ENCODE measurements at regions not wholly inside any gene's neighbourhood (a gene's known extent, or its start where the extent isn't known, plus 50 kb on each side); places are given as distances from the start of the nearest gene placed in this dataset.

- DNase-seq: no peak
These were observed 249.3 kb downstream of the HAUS1 start for GRCh38 chr18:46353460-46353859.

DNA sequence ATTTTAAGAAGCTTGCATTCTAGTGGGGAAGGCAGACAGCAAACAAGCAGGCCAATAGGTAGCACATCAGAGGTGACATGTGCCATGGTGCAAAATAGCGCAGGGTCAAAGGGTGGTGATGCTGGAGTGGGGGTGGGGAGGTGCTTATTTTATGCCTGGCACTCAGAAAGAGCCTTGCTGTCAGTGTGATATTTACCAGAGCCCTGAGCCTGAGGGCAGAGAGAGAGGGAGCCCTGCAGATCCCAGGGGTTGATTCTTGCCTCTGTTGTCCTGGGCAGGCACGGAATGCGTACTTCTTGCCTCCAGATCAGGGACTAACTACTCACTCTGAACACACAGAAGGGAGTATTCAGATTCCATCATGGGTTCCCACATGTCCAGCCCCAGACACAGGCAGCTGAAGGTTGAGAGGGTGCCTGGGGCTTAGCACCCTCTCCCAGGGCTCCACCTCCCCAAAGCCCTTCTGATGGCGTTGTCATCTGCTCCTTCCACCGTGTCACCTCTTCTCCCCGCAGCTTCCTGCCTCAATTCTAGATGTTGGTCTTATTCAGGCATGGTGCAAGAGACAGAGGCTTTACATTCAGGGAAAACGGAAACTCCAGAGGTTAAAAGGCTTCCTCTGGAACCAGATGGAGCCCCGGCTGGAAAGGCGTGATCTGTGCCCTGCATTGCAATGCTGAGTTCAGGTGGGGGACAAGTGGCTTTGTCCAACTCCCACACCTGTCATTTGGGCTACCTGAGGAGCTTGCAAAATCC is 252.3 kb downstream of the HAUS1 start:
- no peak for DNase-seq

GRCh38 chr18:46360102-46360699 is 256.0 kb downstream of the HAUS1 start:
- no peak for DNase-seq

DNA sequence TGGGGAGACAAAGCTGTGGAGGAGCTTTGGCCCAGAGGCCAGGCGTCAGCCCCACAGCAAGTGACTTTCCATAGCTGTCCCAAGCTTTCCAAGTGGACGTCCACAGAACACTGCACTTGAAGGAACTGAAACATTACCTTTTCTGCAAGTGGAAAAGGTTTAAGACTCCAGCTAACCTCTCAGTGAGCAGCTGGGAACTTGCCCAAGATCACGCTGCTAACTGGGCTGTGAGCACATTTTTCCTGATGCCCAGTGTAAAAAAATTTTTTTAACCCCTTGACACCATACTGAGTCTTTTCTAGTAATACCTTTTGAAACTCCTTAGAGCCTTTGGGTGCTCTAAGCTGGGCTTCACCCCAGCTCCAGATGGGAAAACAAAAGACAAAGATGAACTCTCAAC is 256.7 kb downstream of the HAUS1 start:
- DNase-seq: no peak

- no peak for DNase-seq
These were observed 258.3 kb downstream of the HAUS1 start for GRCh38 chr18:46362533-46362932.

DNA sequence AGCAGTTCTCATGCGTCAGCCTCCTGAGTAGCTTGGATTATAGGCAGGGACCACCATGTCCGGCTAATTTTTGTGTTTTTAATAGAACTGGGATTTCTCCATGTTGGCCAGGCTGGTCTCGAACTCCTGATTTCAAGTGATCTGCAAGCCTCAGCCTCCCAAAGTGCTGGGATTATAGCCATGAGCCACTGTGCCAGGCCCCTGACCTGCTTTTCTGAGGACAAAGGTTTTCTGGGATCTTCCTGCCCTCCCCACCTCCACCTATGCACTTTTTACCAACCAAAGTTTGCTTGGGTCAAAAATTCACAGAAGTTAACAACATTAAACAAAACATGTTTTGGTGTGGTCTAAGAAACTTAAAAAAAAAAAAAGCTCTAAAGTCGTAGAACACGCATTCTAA is 259.9 kb downstream of the HAUS1 start:
- DNase-seq: no peak

DNA sequence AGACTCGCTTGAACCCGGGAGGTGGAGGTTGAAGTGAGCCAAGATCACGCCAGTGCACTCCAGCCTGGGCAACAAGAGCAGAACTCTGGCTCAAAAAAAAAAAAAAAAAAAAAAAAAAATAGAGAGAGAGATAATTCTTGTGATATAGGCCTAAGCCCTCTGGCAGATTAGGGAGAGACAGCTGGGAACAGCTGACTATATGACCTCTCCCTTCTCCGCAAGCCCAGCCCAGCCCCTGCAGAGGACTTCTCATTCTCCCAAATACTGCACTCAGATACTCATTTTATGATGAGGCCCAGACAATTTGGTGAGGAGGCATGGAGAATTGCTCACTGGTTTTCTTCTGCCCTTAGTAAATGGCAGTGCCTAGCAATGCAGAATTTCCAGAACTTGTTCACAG is 262.0 kb downstream of the HAUS1 start:
- no peak for DNase-seq

DNA sequence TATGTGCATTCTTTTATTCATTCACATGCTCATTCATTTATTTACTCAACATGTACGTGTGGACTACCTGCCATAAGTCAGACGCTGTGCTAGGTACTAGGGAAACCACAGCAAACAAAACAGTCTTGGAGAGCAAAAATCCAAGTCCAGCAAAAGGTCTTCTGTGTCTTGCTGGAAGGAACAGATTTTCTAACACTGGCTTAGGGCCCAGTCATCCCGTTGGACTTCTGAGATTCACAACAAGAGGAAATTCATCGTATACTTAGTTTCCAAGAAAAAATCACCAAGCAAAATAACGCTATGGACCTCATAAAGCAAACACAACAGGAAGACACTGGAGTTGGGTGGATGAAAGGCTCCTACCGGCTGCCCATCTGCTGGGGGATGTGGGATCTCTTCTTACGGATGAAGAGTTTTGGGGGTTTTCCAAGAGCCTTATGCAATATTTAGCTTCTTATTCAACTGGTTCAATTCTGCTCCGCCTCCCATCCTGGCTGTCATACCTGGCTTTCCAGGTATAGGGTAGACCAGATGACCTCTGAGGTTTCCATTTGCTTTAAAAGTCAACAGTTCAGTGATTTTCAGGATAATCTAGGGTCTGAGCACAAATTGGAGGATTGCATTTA is 262.7 kb downstream of the HAUS1 start:
- DNase-seq: no peak

DNA sequence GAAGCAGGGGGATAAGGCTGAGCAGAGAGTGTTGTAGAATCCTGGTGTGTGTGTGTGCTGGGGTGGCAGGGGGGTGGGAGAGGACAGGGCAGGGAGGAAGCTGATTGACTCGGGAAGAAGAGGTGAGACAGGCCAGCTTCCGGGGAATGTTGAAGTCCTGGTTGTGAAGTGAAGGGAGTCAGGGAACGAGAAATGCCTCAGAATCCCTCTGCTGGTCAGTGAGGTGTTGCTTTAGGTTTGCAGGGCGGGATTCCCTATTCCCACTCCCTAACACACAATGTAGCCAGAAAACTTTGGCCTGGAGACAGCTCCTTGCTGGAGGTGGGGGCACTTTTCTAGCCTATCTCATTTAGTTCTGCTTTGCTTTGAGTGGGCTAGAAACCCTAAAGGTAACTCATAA is 265.1 kb downstream of the HAUS1 start:
- DNase-seq: no peak

GRCh38 chr18:46370898-46371297 is 266.7 kb downstream of the HAUS1 start:
- DNase-seq: no peak

GRCh38 chr18:46372670-46373069 is 268.5 kb downstream of the HAUS1 start:
- no peak for DNase-seq

- no peak for DNase-seq
These were observed 268.9 kb downstream of the HAUS1 start for GRCh38 chr18:46373131-46373530.

DNA sequence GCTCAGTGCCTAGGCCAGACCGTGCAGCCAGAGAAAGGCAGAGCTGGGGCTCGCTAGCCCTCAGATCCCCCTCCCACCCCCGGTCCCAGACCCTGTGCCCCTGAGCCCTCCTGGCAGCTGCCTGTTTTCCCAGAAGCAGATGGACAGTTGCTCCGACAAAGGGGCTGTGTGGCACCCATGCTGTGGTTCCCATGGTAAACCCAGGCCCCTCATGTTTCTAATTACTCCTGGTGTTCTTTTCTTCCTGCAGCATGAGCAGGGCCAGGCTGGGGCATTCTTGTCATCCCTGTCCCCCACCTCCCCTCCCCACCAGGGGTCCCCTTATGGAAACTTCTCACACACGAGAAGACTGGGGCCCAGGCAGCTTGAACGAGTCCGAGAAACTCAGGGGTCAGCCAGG is 269.6 kb downstream of the HAUS1 start:
- DNase-seq: no peak

DNA sequence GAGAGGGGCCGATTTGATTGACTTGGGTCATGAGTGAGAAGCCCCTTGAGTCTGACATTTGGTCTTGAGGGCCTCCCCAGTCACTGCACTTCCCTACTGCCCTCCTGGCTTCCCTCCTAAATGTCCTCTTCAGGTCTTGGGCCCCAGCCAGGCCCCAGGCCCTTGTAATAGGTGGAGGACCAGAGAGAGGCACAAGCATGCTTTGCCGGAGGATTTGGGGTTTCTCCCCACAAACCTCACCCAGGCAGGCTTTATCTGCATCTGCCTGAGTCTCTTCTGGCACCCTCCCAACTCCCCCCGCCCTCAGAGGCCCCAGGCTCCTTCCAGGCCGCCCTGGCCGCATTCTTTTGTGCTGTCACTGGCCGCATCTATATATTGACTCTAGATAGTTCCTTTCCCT is 270.7 kb downstream of the HAUS1 start:
- DNase-seq: no peak

DNA sequence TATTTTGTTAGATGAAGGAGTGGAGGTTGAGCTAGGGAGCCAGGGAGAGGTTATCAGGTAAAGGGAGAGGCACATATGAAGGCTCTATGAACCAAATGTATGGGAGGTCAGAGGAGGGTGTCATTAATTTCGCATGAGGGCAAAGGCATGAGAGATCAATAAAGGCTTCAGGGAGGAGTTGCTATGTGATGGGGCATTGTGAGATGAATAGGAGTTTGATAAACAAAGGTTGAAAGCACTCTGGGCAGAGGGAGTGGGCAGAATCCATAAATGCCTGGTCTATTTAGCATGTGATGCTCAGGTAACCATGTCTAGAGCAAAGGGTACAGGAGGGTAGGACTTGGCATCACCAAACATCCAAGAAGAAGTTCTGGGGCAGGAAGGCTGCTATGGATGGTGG is 273.4 kb downstream of the HAUS1 start:
- DNase-seq: no peak

GRCh38 chr18:46378126-46378863 is 274.1 kb downstream of the HAUS1 start:
- DNase-seq: no peak

- DNase-seq: no peak
These were observed 274.7 kb downstream of the HAUS1 start for GRCh38 chr18:46378864-46379207.

- DNase-seq: no peak
These were observed 275.3 kb downstream of the HAUS1 start for GRCh38 chr18:46379323-46379950.

- DNase-seq: no peak
These were observed 271.9 kb downstream of the LOXHD1 start for GRCh38 chr18:46385124-46385523.

GRCh38 chr18:46386788-46387187 is 270.2 kb downstream of the LOXHD1 start:
- DNase-seq: no peak

GRCh38 chr18:46387441-46388131 is 269.4 kb downstream of the LOXHD1 start:
- no peak for DNase-seq

DNA sequence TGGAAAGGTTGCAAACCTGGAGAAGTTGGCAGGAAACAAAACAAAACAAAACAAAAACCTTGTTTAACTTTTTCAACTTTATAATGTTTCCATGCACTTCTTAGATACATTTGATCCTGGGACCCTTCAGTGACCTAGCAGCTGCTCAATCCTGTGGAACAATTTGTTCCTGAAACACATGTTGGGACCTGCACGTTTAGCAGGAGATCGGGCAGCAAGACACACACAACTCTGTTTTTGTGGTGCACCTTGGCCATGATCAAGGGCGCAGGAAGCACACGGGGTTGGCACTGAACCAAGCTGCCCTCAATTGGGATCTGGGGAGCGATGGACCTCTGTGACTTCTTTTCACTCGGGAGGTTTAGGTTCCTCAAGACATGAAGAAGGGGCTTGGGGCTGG is 268.7 kb downstream of the LOXHD1 start:
- DNase-seq: no peak

DNA sequence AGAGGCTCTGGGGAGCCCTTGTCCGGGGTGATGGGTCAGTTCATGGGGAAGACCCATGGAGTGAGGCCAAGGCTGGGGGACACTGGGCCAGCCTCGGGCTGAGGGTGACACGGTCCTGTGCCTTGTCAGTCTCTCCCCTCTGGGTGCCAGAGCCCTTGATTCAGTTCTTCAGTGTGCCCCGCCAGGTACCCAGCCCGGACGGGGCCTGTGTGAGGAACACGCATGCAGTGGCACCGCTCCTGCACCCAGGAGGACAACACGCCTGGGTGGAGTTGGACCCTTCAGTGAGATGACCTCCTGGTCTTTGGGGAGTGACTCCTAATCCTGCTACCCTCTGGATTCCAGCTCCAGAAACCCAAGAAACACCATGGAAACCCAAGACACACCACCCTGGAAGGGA is 264.4 kb downstream of the LOXHD1 start:
- no peak for DNase-seq
